A204.1 (cell line): ENCODE measurements at regions not wholly inside any gene's neighbourhood (a gene's known extent, or its start where the extent isn't known, plus 50 kb on each side); places are given as distances from the start of the nearest gene placed in this dataset.
"Not testable (repeated sequence)": the region's sequence is repeated elsewhere in the genome, so short reads cannot be mapped to it uniquely, and the experiment has no call there.

Source experiments
- FAIRE-seq: peaks from 2 replicates; lab custom pipeline; 2012; peaks lifted over from hg19 to GRCh38; lab: Jason Lieb, UNC

GRCh38 chr6:47407300-47408281, 70.0 kb upstream of the CD2AP start:
- no peak for FAIRE-seq

- peak; percentile 93 for FAIRE-seq
These were observed 63.7 kb upstream of the CD2AP start for GRCh38 chr6:47413752-47414422.

GRCh38 chr6:47414423-47415167, 63.0 kb upstream of the CD2AP start:
- no peak for FAIRE-seq

- FAIRE-seq = no peak
These were observed 60.9 kb upstream of the CD2AP start for GRCh38 chr6:47416396-47417345.

- FAIRE-seq = no peak
These were observed 58.0 kb upstream of the CD2AP start for GRCh38 chr6:47419621-47420020.

GRCh38 chr6:47420394-47421371, 56.9 kb upstream of the CD2AP start:
- no peak for FAIRE-seq

GRCh38 chr6:47423079-47423478, 54.5 kb upstream of the CD2AP start:
- FAIRE-seq = no peak

- FAIRE-seq = no peak
These were observed 53.2 kb upstream of the CD2AP start for GRCh38 chr6:47424436-47424836.

- not testable (repeated sequence) for FAIRE-seq
These were observed 51.9 kb upstream of the CD2AP start for GRCh38 chr6:47425724-47426123.

GRCh38 chr6:47426524-47427302, 50.9 kb upstream of the CD2AP start:
- FAIRE-seq = no peak

GRCh38 chr6:47427680-47428079, 49.9 kb upstream of the CD2AP start:
- no peak for FAIRE-seq
